T-helper 9 cell (primary cell): ENCODE measurements at regions not wholly inside any gene's neighbourhood (a gene's known extent, or its start where the extent isn't known, plus 50 kb on each side); places are given as distances from the start of the nearest gene placed in this dataset.
"Not testable (repeated sequence)": the region's sequence is repeated elsewhere in the genome, so short reads cannot be mapped to it uniquely, and the experiment has no call there.

Experiments
- DNase-seq: peaks from one replicate; pipeline ENCODE4 v3.0.0-alpha.2; 2020

GRCh38 chr12:131230340-131231031 lies 276.8 kb downstream of the ADGRD1 start:
- no peak for DNase-seq

- no peak for DNase-seq
Measured at GRCh38 chr12:131231032-131231980, 277.6 kb downstream of the ADGRD1 start.

- no peak for DNase-seq
Measured at GRCh38 chr12:131232036-131232435, 278.3 kb downstream of the ADGRD1 start.

DNA sequence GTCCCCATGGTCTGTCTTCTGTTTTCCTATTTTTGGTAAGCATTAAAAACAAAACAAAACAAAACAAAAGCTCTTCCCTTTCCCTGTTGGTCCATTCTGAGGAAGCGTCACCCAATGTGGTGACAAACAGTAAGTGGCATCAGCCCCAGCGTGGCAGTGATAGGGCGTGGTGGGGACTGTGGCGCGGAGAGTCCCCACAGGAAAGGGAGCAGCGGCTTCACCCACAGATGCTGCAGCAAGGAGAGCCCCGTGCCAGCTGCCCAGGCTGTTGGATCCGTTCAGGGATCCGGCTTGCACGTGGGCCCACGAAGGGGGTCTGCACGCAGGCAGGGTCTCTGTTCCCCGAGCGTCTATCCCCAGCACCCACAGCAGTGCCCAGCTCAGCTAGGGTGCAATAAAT lies 279.2 kb downstream of the ADGRD1 start:
- not testable (repeated sequence) for DNase-seq

DNA sequence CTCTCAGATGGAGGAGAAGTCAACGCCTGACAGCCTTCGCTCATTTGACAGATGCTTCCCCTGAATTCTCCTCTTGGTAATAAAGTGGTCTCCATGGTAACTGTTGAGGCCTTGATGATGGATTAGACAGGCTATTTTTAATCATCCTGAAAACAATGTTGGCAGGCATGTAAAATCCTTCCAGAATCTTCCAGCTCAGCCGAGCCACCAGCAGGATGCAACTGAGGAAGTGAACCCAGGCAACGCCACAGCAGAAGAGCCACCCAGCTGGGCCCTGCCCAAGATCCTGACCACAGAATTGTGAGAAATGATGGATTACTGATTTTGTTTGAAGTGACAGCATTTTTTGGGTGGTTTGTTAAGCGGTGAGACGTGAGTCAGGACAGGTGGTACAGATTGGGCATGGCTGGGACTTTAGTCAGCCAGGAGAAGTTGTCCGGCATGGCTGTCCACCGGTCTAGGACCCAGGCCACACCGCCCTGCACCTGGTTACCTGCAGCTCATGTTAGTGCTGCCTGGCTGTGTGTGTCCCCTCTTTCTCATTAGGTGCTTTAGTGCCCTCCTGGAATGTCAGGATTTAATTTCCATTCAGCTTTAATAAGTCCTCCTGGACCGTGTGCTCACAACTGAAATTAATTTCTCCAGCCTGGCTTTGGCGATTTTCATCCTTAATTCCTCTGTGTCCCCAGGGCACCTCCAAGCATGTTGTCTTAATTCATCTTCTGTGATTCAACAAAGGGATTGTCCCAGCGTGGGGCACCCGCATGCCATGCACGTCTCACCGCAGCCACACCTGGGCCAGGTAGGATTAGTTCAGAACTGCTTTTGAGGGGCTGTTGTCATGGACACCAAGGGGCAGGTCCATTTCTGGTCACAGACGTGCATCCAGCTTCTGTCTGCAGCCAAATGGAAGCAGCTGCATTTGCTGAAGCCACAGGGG lies 280.4 kb downstream of the ADGRD1 start:
- DNase-seq: not testable (repeated sequence)

DNA sequence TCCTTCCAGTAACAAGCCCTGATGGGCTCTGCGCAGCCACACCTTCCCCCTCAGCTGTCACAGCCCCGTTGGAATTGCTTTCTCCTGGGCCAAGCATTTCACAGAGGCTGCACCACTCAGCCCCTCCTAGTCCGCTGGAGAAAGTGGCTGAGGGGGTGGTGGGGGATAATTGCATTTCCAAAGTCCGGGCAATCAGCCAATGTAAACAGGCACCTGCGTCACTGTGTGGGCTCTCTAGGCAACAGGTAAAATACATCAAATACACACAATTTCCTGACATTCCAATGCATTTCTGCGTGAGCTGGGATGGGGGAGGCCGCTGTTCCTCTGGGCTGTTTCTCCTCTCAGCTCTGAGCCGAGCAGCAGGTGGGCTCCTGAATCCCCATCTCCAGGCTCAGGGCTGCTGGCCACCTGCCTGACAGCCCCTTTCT lies 281.1 kb downstream of the ADGRD1 start:
- not testable (repeated sequence) for DNase-seq

- no peak for DNase-seq
Measured at GRCh38 chr12:131235871-131236271, 282.2 kb downstream of the ADGRD1 start.

- no peak for DNase-seq
Measured at GRCh38 chr12:131239384-131240094, 285.8 kb downstream of the ADGRD1 start.

DNA sequence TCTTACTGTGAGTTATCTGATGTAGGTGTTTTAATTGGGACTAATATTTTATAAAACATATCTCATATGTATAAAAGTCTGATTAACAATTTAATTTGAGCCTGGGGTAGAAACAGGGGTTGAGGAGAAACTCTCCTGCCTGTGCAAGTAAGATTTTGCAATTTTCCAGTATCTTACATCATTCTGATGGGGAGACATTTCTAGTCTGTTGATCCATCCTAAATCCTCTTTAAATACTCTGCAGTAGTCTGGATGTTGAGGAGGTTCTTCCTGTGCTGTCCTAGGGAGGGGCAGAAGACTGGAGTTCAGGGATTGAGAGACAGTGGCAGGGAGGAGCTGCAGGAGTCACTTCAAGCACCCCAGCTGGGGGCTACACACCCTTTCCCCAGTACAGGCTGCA lies 287.8 kb downstream of the ADGRD1 start:
- no peak for DNase-seq

DNA sequence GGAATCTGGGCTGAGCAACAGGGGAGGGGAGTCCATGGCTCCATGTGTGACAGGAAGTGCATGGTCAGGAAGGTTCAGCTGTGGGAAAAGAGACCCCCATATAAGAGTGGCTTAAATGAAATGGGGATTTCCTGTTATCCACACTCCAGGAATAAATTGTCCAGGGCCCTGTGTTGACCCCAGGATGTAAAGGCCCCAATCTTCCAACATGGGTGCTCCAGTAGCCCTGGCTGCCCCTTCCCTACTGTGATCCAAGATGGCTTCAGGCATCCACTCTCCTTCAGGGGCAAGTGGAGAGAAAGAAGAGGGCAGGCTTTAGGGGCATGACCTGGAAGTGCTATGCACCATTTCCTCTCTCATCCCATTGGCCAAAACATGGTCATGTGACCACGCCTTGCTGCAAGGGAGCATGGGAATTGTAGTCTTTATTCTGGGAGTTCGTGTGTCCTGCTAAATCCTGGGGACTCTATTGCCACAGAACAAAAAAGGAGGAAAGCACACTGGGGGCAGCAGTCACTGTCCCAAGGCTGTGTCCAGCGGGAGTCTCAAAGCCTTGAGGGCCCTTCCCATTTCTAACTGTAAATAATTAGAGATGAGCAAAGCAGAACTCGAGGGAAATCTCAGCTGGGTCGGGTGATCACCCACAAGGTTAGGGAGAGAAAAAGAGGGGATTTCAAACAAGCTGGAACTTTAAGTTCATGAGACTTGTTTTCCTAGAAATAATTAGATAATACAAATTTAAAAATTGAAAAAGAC lies 289.2 kb downstream of the ADGRD1 start:
- no peak for DNase-seq

DNA sequence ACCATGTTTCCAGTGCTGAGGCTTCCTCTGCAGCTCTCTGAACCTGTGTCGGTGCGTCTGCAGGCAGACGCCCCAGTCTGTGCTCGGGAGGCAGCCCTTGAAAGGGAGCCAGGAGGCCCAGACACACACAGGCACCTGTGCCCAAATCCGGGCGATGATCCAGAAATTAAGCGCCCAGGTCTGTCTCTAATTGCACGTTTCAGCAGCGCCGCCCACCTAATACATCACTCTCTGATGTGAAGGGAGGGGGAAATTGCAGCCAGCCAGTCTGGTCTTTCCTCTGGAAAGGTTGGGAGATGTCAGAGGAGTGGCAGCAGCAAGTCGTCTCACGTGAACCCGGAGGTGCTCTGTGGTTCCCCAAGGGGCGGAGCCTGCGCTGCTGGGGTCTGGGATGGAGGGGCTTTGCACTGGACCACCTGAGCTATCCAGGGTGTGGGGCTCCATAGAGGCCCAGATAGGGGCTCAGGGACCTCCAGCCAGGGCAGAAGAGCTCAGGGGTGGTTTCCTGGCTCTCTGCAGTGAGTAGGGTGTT lies 290.5 kb downstream of the ADGRD1 start:
- not testable (repeated sequence) for DNase-seq

DNA sequence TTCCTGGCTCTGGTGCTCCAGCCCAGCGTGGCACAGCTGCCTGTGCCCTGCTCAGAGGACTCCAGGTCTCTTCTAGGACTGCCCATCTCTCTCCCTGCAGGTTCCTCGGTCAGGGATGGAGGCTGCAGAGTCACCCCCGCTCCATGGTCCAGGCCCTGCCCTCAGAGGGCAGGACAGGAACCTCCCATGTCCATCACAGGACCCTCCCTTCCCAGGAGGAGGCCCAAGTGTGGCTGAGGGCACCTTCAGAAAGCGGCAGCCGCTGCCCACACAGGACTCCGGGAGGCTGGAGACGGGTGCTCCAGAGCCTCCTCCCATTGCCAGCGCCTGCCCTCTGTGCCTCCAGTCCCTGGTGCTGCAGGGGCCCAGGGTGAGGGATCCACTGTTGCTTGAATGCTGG lies 291.5 kb downstream of the ADGRD1 start:
- not testable (repeated sequence) for DNase-seq

- no peak for DNase-seq
Measured at GRCh38 chr12:131245564-131246355, 292.1 kb downstream of the ADGRD1 start.

GRCh38 chr12:131247026-131247725 lies 293.5 kb downstream of the ADGRD1 start:
- not testable (repeated sequence) for DNase-seq

DNA sequence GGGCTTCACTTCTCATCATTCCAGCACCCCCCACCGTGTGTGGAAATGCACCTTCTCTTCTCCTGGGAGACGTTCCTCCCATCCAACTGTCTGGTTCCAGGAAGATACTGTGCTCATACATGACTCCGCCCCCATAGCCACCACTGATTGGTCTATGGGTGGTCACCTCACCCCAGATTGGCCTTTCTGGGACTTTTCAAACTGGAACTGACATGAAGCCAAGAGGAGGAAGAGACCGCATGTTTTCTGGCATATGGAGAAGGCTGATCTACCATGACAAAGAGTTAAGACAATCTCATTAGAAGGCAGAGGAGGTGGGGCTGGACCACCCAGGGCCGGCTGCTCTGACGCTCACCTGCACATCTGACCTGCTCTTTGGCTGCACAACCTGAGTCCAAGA lies 294.2 kb downstream of the ADGRD1 start:
- DNase-seq: not testable (repeated sequence)

- DNase-seq: no peak
Measured at GRCh38 chr12:131249246-131250027, 295.7 kb downstream of the ADGRD1 start.

- no peak for DNase-seq
Measured at GRCh38 chr12:131250028-131250950, 296.6 kb downstream of the ADGRD1 start.

DNA sequence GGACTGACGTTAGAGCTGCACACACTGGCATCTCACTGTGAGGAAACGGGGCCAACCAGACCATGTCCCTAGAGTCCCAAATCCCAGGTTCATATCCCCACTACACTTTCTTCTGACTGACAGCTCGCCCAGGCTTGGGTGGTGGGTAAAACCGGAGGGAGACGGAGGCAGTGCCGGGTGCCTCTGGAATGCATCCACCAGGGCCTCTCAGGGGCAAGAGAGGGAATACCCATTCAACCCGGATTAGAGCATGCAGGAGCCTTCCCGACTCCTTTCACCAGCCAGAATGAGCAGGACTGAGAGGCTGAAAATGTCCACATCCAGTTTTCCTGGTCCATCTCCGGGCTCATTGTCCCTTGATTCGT lies 297.2 kb downstream of the ADGRD1 start:
- DNase-seq: no peak
